GM10266 (cell line): ENCODE measurements at regions not wholly inside any gene's neighbourhood (a gene's known extent, or its start where the extent isn't known, plus 50 kb on each side); places are given as distances from the start of the nearest gene placed in this dataset.
"Not testable (repeated sequence)": the region's sequence is repeated elsewhere in the genome, so short reads cannot be mapped to it uniquely, and the experiment has no call there.

Source experiments
- DNase-seq: peaks from one replicate; pipeline ENCODE4 v3.0.0; 2012; ENCODE audit errors: extremely low spot score
- CTCF ChIP-seq: IDR thresholded peaks from 2 replicates; pipeline ENCODE4 v1.5.1; 2012; ENCODE audit warnings: mild to moderate bottlenecking, low read depth; ENCODE audit not compliant: control insufficient read depth, insufficient read depth; ENCODE audit errors: missing control alignments

- TF ChIP-seq CTCF = no peak
- DNase-seq = no peak
Measured at GRCh38 chr19:29154163-29154562, 58.8 kb downstream of the UQCRFS1 start.

GRCh38 chr19:29145756-29146155, 67.2 kb downstream of the UQCRFS1 start:
- TF ChIP-seq CTCF = no peak
- no peak for DNase-seq

GRCh38 chr19:29143183-29143582, 69.8 kb downstream of the UQCRFS1 start:
- no peak for DNase-seq
- TF ChIP-seq CTCF = no peak

- no peak for DNase-seq
- no peak for TF ChIP-seq CTCF
Measured at GRCh38 chr19:29139227-29139626, 73.7 kb downstream of the UQCRFS1 start.

- not testable (repeated sequence) for DNase-seq
Measured at GRCh38 chr19:29138206-29138605, 74.7 kb downstream of the UQCRFS1 start.

- DNase-seq = no peak
- no peak for TF ChIP-seq CTCF
Measured at GRCh38 chr19:29131456-29131855, 81.5 kb downstream of the UQCRFS1 start.

GRCh38 chr19:29129148-29129547, 83.8 kb downstream of the UQCRFS1 start:
- DNase-seq = no peak
- no peak for TF ChIP-seq CTCF

- TF ChIP-seq CTCF = no peak
- no peak for DNase-seq
Measured at GRCh38 chr19:29128203-29128602, 84.7 kb downstream of the UQCRFS1 start.
